IMR-90 (cell line): ENCODE measurements at regions not wholly inside any gene's neighbourhood (a gene's known extent, or its start where the extent isn't known, plus 50 kb on each side); places are given as distances from the start of the nearest gene placed in this dataset.

Experiments used
- ATAC-seq: fragments of 200-7000 bp; cut with Tn5 transposase; 2 replicates; pipeline ENCODE4 v1.9.1; 2020; ENCODE audit warnings: low read depth, mild to moderate bottlenecking, moderate library complexity
- BruUV-seq: library from RNA; stranded (reverse); fragments of 400-500 nt; replicated peaks from 2 replicates; lab custom pipeline; 2021; lab: Mats Ljungman, UMichigan
- CTCF ChIA-PET: fragments of 300-600 bp; formaldehyde crosslinking; extraction: SDS; loops from one replicate; lab custom pipeline; 2021; ENCODE audit warnings: antibody characterized with exemption; lab: Yijun Ruan, JAX
- POLR2A ChIA-PET: fragments of 300-600 bp; sonication (Branson Sonifier 250); formaldehyde crosslinking; loops from one replicate; lab custom pipeline; 2022; ENCODE audit warnings: antibody characterized with exemption; ENCODE audit not compliant: unreplicated experiment; lab: Charles Lee
- DNase-seq: peaks from one replicate; pipeline ENCODE4 v3.0.0; 2013
- H2AFZ ChIP-seq: replicated peaks from 2 replicates; pipeline ENCODE3; 2013; ENCODE audit warnings: low read length, mild to moderate bottlenecking; ENCODE audit not compliant: poor library complexity
- H2AK5ac ChIP-seq: 2 replicates; pipeline ENCODE4 v1.6.1; 2013; ENCODE audit warnings: low read depth, low read length, inconsistent platforms
- H2AK9ac ChIP-seq: replicated peaks from 2 replicates; pipeline ENCODE3; 2013; ENCODE audit warnings: mild to moderate bottlenecking, low read depth, low read length, moderate library complexity; ENCODE audit not compliant: poor library complexity
- H2BK120ac ChIP-seq: 2 replicates; pipeline ENCODE4 v1.6.1; 2013; ENCODE audit warnings: low read depth, low read length, inconsistent platforms
- H2BK15ac ChIP-seq: 3 replicates; pipeline ENCODE4 v1.6.1; 2013; ENCODE audit warnings: low read depth, low read length, inconsistent platforms
- H2BK20ac ChIP-seq: 2 replicates; pipeline ENCODE4 v1.6.1; 2013; ENCODE audit warnings: low read depth, mild to moderate bottlenecking, inconsistent platforms, low read length, moderate library complexity
- H2BK5ac ChIP-seq: 2 replicates; pipeline ENCODE4 v1.6.1; 2013; ENCODE audit warnings: mild to moderate bottlenecking, low read depth, low read length, inconsistent platforms; ENCODE audit not compliant: poor library complexity, severe bottlenecking
- H3K14ac ChIP-seq: replicated peaks from 2 replicates; pipeline ENCODE4 v1.6.1; 2013; ENCODE audit warnings: low read depth, low read length, inconsistent platforms
- H3K18ac ChIP-seq: 2 replicates; pipeline ENCODE4 v1.6.1; 2013; ENCODE audit warnings: low read depth, low read length, control low read depth
- H3K23ac ChIP-seq: 2 replicates; pipeline ENCODE4 v1.6.1; 2013; ENCODE audit warnings: low read depth, low read length, inconsistent platforms
- H3K27ac ChIP-seq: 2 replicates; pipeline ENCODE4 v1.5.1; 2013; ENCODE audit warnings: mild to moderate bottlenecking, control low read depth, low read length; ENCODE audit not compliant: insufficient read depth
- H3K27me3 ChIP-seq: 2 replicates; pipeline ENCODE4 v1.6.1; 2013; ENCODE audit warnings: low read length; ENCODE audit not compliant: control insufficient read depth, insufficient read depth
- H3K36me3 ChIP-seq: 2 replicates; pipeline ENCODE4 v1.6.1; 2013; ENCODE audit warnings: low read length, mixed read lengths; ENCODE audit not compliant: control insufficient read depth, insufficient read depth
- H3K4ac ChIP-seq: 2 replicates; pipeline ENCODE4 v1.6.1; 2013; ENCODE audit warnings: low read depth, low read length, inconsistent platforms
- H3K4me1 ChIP-seq: 2 replicates; pipeline ENCODE4 v1.6.1; 2013; ENCODE audit warnings: low read length, mixed read lengths; ENCODE audit not compliant: control insufficient read depth, insufficient read depth
- H3K4me2 ChIP-seq: 2 replicates; pipeline ENCODE4 v1.6.1; 2013; ENCODE audit warnings: low read depth, mild to moderate bottlenecking, control low read depth, low read length, moderate library complexity
- H3K4me3 ChIP-seq: 2 replicates; pipeline ENCODE4 v1.5.1; 2013; ENCODE audit warnings: low read depth, mild to moderate bottlenecking, control low read depth, low read length, moderate library complexity; ENCODE audit not compliant: insufficient read depth
- H3K56ac ChIP-seq: 2 replicates; pipeline ENCODE4 v1.6.1; 2013; ENCODE audit warnings: low read length, inconsistent platforms; ENCODE audit not compliant: insufficient read depth; ENCODE audit errors: extremely low read depth
- H3K79me1 ChIP-seq, 2 experiments: 2 replicates each; pipeline ENCODE4 v1.6.1; 2013; ENCODE audit warnings: low read length in 2 of 2, inconsistent platforms in 1 of 2, low read depth in 1 of 2
- H3K9ac ChIP-seq: 2 replicates; pipeline ENCODE4 v1.6.1; 2013; ENCODE audit warnings: low read depth, low read length, control low read depth
- H3K9me1 ChIP-seq: 2 replicates; pipeline ENCODE4 v1.6.1; 2013; ENCODE audit warnings: low read length, inconsistent platforms; ENCODE audit not compliant: insufficient read depth
- H3K9me3 ChIP-seq: 2 replicates; pipeline ENCODE4 v1.6.1; 2013; ENCODE audit warnings: low read length; ENCODE audit not compliant: control insufficient read depth, insufficient read depth
- H4K20me1 ChIP-seq: 2 replicates; pipeline ENCODE4 v1.6.1; 2013; ENCODE audit warnings: low read length, inconsistent platforms; ENCODE audit not compliant: insufficient read depth
- H4K5ac ChIP-seq: 2 replicates; pipeline ENCODE4 v1.6.1; 2013; ENCODE audit warnings: mild to moderate bottlenecking, low read depth, low read length, control low read depth
- H4K8ac ChIP-seq, 2 experiments: 2 replicates each; pipeline ENCODE4 v1.6.1; 2013; ENCODE audit warnings: low read depth in 2 of 2, low read length in 2 of 2, control low read depth in 1 of 2, inconsistent platforms in 1 of 2
- H4K91ac ChIP-seq: 2 replicates; pipeline ENCODE4 v1.6.1; 2013; ENCODE audit warnings: low read depth, low read length, inconsistent platforms; ENCODE audit not compliant: insufficient read depth
- BHLHE40 ChIP-seq: fragments of 150-350 bp; IDR thresholded peaks from 2 replicates; pipeline ENCODE4 v1.6.1; 2016; ENCODE audit warnings: mild to moderate bottlenecking, low read depth, low read length
- CHD1 ChIP-seq: IDR thresholded peaks from 2 replicates; pipeline ENCODE4 v1.6.1; 2012; ENCODE audit warnings: low read depth, low read length, improper control_type of control experiment
- FOS ChIP-seq: fragments of 150-350 bp; IDR thresholded peaks from 2 replicates; pipeline ENCODE4 v1.6.1; 2016; ENCODE audit warnings: low read depth, low read length
- MAZ ChIP-seq: IDR thresholded peaks from 2 replicates; pipeline ENCODE4 v1.6.1; 2012; ENCODE audit warnings: low read depth, mild to moderate bottlenecking, low read length, improper control_type of control experiment, moderate library complexity, borderline replicate concordance
- MXI1 ChIP-seq: IDR thresholded peaks from 2 replicates; pipeline ENCODE4 v1.6.1; 2012; ENCODE audit warnings: low read depth, mild to moderate bottlenecking, low read length, moderate library complexity, borderline replicate concordance
- POLR2A ChIP-seq: IDR thresholded peaks from 2 replicates; pipeline ENCODE4 v1.6.1; 2012; ENCODE audit warnings: mild to moderate bottlenecking, low read depth, low read length
- RCOR1 ChIP-seq: IDR thresholded peaks from 2 replicates; pipeline ENCODE4 v1.6.1; 2012; ENCODE audit warnings: mild to moderate bottlenecking, low read length, improper control_type of control experiment; ENCODE audit not compliant: insufficient replicate concordance
- WGBS, 2 experiments: methylation state at CpG; one replicate each; pipeline versions ENCODE4 v1.1.5 to v1.1.7; 2013; ENCODE audit warnings: missing lambda C conversion rate in 2 of 2; ENCODE audit not compliant: insufficient read length in 1 of 2; ENCODE audit errors: extremely low coverage in 2 of 2; 5-methylcytosine and 5-hydroxymethylcytosine counted together
- dilution Hi-C: fragments of 300-500 bp; cut with HindIII; formaldehyde crosslinking; loops from one replicate; pipeline ENCODE4 v1.14.3; 2018; ENCODE audit warnings: low sequenced_read_pairs; ENCODE audit not compliant: unreplicated experiment
- in situ Hi-C: fragments of 300-500 bp; cut with MboI; formaldehyde crosslinking; loops from 3 replicates; pipeline ENCODE4 v1.14.3; 2019; ENCODE audit warnings: low sequenced_read_pairs, inconsistent platforms, mixed read lengths
- intact Hi-C: fragments of 100-400 bp; cut with micrococcal nuclease; formaldehyde crosslinking; loops from 2 replicates; pipeline ENCODE4 v1.10.0; 2022
- TF ChIP-seq, protein P1 (sequence below): fragments of 150-350 bp; IDR thresholded peaks from 2 replicates; pipeline ENCODE4 v1.6.1; 2017; ENCODE audit warnings: mild to moderate bottlenecking, antibody characterized with exemption, low read length, low read depth
- TF ChIP-seq, protein P2 (sequence below): conservative IDR thresholded peaks from 2 replicates; pipeline ENCODE4 v1.5.1; 2012; ENCODE audit warnings: mild to moderate bottlenecking, low read depth, low read length, improper control_type of control experiment
- TF ChIP-seq, protein P3 (sequence below): fragments of 150-350 bp; IDR thresholded peaks from 2 replicates; pipeline ENCODE4 v1.6.1; 2016; ENCODE audit warnings: low read depth, mild to moderate bottlenecking, low read length, moderate library complexity, borderline replicate concordance

DNA sequence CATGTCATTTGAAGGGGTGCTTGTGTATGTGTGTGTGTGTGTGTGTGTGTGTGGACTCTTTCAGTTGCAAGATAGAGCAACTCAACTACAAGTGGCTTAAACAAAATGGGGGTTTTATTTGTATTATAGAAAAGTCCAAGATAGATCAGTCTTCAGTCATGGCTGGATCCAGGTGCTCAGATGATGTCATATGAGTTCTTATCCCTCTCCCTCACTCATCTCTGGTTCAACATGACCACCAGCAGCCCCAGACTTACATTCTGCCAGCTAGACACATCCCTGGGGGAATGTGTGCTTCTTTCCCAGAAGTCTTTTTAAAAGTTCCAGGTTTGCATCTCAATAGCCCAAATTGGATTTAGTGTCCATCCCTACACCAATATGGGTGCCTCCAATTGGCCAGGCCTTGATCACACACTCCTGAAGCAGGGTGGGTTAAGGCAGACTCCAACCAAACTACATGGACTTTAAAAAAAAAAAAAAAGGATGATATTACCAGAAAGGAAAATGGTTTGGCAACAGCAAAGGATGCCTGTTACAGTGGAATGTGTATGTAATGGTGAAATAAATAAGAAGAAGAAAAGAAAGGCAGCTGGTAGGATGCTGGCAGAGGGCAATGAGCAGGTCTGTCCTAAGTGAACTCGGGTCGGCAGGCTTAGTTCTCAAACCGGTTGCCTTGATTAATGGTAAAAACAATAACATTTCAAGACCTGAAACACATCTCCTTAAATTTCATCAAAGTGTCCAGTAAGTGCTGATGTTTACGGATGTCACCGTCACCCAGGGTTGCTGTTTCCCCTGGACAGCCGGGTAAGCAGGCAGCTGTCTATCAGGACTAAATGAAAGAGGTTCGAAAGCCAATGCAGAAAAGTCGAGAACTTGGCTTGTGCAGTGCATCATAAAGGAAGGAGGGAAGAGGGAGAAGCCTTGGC is 107.7 kb downstream of the SMIM20 start:
- Histone ChIP-seq H3K4me1 (peaks cover 16% of the 10 kb centered on the region), H2AK5ac (peak overlapping the region; percentile 40; the same call in 1 of the 2 replicates), H2AFZ (no peak overlapping the region)

More for the DNA sequence above, 107.7 kb downstream of the SMIM20 start:
- no peak overlapping the region; the same call in 1 of the 2 replicates for H3K9ac ChIP-seq
- BruUV-seq = no TSS peak
- peak overlapping the region; percentile 55; the same call in 1 of the 3 replicates for H2BK15ac ChIP-seq
- H4K91ac ChIP-seq = no peak overlapping the region; the same call in 1 of the 2 replicates
- intact Hi-C loops (loop anchor here (5.0 to 10.0 kb wide), 2 partner anchors 151 to 703 kb away; no protein-coding TSS in a partner anchor), in situ Hi-C loops (loop anchor here (10.0 kb wide), 2 partner anchors 303 to 383 kb away; partner anchors contain the start of gene RBPJ), dilution Hi-C loops (no loop called here)
- H3K79me1 ChIP-seq = no peaks in the 10 kb centered on the region
- no peak overlapping the region for H2AK9ac ChIP-seq
- WGBS, 2 experiments = 60% methylated on average over 1 of the region's 8 CpGs; no CpG with 5 or more reads in 1 of the 2 experiments
- H4K8ac ChIP-seq = peak overlapping the region in 1 of 2 experiments; percentile 33; a peak in 2 of 4 replicates
- H3K9me1 ChIP-seq = peaks cover 4% of the 10 kb centered on the region; the same call in 1 of the 2 replicates
- no peak for TF ChIP-seq POLR2A
- no peak for TF ChIP-seq BHLHE40
- TF ChIP-seq CHD1 = no peak
- TF ChIP-seq MAZ = no peak
- no peak for TF ChIP-seq MXI1
- TF ChIP-seq, protein P1, sequence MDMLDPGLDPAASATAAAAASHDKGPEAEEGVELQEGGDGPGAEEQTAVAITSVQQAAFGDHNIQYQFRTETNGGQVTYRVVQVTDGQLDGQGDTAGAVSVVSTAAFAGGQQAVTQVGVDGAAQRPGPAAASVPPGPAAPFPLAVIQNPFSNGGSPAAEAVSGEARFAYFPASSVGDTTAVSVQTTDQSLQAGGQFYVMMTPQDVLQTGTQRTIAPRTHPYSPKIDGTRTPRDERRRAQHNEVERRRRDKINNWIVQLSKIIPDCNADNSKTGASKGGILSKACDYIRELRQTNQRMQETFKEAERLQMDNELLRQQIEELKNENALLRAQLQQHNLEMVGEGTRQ = no peak
- no peak for TF ChIP-seq FOS
- TF ChIP-seq RCOR1 = no peak
- TF ChIP-seq, protein P2, sequence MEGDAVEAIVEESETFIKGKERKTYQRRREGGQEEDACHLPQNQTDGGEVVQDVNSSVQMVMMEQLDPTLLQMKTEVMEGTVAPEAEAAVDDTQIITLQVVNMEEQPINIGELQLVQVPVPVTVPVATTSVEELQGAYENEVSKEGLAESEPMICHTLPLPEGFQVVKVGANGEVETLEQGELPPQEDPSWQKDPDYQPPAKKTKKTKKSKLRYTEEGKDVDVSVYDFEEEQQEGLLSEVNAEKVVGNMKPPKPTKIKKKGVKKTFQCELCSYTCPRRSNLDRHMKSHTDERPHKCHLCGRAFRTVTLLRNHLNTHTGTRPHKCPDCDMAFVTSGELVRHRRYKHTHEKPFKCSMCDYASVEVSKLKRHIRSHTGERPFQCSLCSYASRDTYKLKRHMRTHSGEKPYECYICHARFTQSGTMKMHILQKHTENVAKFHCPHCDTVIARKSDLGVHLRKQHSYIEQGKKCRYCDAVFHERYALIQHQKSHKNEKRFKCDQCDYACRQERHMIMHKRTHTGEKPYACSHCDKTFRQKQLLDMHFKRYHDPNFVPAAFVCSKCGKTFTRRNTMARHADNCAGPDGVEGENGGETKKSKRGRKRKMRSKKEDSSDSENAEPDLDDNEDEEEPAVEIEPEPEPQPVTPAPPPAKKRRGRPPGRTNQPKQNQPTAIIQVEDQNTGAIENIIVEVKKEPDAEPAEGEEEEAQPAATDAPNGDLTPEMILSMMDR = no peak
- TF ChIP-seq, protein P3, sequence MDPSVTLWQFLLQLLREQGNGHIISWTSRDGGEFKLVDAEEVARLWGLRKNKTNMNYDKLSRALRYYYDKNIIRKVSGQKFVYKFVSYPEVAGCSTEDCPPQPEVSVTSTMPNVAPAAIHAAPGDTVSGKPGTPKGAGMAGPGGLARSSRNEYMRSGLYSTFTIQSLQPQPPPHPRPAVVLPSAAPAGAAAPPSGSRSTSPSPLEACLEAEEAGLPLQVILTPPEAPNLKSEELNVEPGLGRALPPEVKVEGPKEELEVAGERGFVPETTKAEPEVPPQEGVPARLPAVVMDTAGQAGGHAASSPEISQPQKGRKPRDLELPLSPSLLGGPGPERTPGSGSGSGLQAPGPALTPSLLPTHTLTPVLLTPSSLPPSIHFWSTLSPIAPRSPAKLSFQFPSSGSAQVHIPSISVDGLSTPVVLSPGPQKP = no peak
- ATAC-seq (no peak; the same call in 1 of the 2 replicates), DNase-seq (no peak)
- H3K4me2 ChIP-seq = peak overlapping the region; percentile 21
- peak overlapping the region; percentile 48; the same call in 1 of the 2 replicates for H3K4ac ChIP-seq
- H3K23ac ChIP-seq = 0 out of 2 replicates have a peak overlapping the region, but pooled peaks have one; percentile 22
- H4K20me1 ChIP-seq = no peaks in the 10 kb centered on the region
- POLR2A ChIA-PET = no interaction called here
- H3K14ac ChIP-seq = 0 out of 2 replicates have a peak overlapping the region, but pooled peaks have one; percentile 20
- H3K36me3 ChIP-seq = no peaks in the 10 kb centered on the region
- peaks cover 5% of the 10 kb centered on the region for H3K27me3 ChIP-seq
- 0 out of 2 replicates have a peak overlapping the region, but pooled peaks have one; percentile 3 for H2BK20ac ChIP-seq
- H3K9me3 ChIP-seq = no peaks in the 10 kb centered on the region
- CTCF ChIA-PET = interaction anchor here (0.7 to 1.9 kb wide), 2 partner anchors 34 to 963 kb away, joined by 4 to 7 read pairs; no protein-coding TSS in a partner anchor
- no peak overlapping the region for H3K27ac ChIP-seq
- peak overlapping the region; percentile 65 for H3K18ac ChIP-seq
- no peak overlapping the region for H3K56ac ChIP-seq
- H2BK120ac ChIP-seq = peak overlapping the region; percentile 25
- peak overlapping the region; percentile 30 for H2BK5ac ChIP-seq
- H4K5ac ChIP-seq = peak overlapping the region; percentile 53; the same call in 1 of the 2 replicates
- H3K4me3 ChIP-seq = no peak overlapping the region
